Gastrocnemius medialis (tissue), 4 donors: ENCODE measurements at regions not wholly inside any gene's neighbourhood (a gene's known extent, or its start where the extent isn't known, plus 50 kb on each side); places are given as distances from the start of the nearest gene placed in this dataset.

ENCODE experiments used
- CTCF ChIP-seq, 5 experiments: fragments of 450-650 bp in 3 of 5; fragments of 200-600 bp in 2 of 5; sonication (generic) in 2 of 5; IDR thresholded peaks in 4 of 5; conservative IDR thresholded peaks in 1 of 5; 1 replicate in 4 of 5; 2 replicates in 1 of 5; pipeline ENCODE4 v1.5.1; 2016 to 2019; ENCODE audit warnings: antibody characterized with exemption in 5 of 5, mild to moderate bottlenecking in 3 of 5, moderate library complexity in 3 of 5
- POLR2A ChIP-seq, 2 donors: fragments of 450-650 bp; IDR thresholded peaks; one replicate each; pipeline ENCODE4 v1.6.1; 2017; ENCODE audit warnings: antibody characterized with exemption in 2 of 2, mild to moderate bottlenecking in 2 of 2, moderate library complexity in 2 of 2

- no peak for TF ChIP-seq CTCF (IDR thresholded peaks at IDR 0.05 in 4 of 5, conservative IDR thresholded peaks at IDR 0.05 in 1 of 5)
- no peak for TF ChIP-seq POLR2A (IDR thresholded peaks at IDR 0.05)
Observed at GRCh38 chr10:2030046-2030445, 292.7 kb upstream of the ADARB2 start.
